AG04450 (cell line): ENCODE measurements at regions not wholly inside any gene's neighbourhood (a gene's known extent, or its start where the extent isn't known, plus 50 kb on each side); places are given as distances from the start of the nearest gene placed in this dataset.
A peak's percentile ranks its signal among the peaks of the same experiment; 100 is the strongest.

Experiments used
- CTCF ChIA-PET: fragments of 300-600, 350-600 bp; formaldehyde crosslinking; extraction: SDS; loops from one replicate; lab custom pipeline; 2022; ENCODE audit warnings: antibody characterized with exemption, inconsistent platforms; lab: Charles Lee
- POLR2A ChIA-PET: fragments of 350-600 bp; formaldehyde crosslinking; extraction: SDS; loops from one replicate; lab custom pipeline; 2021; ENCODE audit warnings: antibody characterized with exemption, inconsistent platforms; lab: Yijun Ruan, JAX
- DNase-seq: peaks from one replicate; pipeline ENCODE4 v3.0.0-alpha.2; 2011; ENCODE audit warnings: low read depth, low spot score
- H3K27ac ChIP-seq: one replicate; pipeline ENCODE4 v1.5.1; 2012; ENCODE audit warnings: low read depth, low read length, control low read depth
- H3K27me3 ChIP-seq: one replicate; pipeline ENCODE4 v1.6.0; 2012; ENCODE audit warnings: low read length; ENCODE audit not compliant: control insufficient read depth, insufficient read depth
- H3K4me3 ChIP-seq: 2 replicates; pipeline ENCODE4 v1.5.1; 2011; ENCODE audit warnings: mild to moderate bottlenecking, low read depth, low read length, control low read depth
- H3K9me3 ChIP-seq: 2 replicates; pipeline ENCODE4 v1.5.1; 2012; ENCODE audit warnings: low read length; ENCODE audit not compliant: control insufficient read depth, insufficient read depth
- CTCF ChIP-seq: IDR thresholded peaks from 2 replicates; pipeline ENCODE4 v1.5.1; 2011; ENCODE audit warnings: low read depth, low read length, control low read depth, inconsistent platforms

DNA sequence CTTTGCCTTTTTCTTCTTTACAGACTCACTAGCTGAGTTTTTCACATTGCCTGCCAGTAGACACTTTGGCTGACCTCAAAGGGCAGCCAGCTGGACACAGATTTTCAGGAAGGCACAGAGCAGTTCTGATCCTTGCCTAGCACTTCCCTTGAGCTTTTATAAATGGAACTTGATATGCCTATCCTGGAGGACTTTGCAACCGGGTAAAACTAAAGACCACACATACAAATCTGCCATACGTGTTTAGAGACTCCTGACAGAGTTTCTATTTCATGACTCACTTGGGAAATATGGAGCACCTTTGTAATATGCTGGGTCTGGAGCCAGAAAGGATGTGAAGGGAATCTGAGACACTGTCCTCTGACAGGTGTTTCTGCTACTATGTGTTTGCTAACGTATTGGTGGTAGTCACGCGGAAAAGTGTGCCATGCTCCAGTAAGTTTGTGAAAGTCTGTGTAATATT, 56.7 kb upstream of the RASSF6 start:
- DNase-seq, result peak; percentile 85
- ChIA-PET POLR2A (interaction anchor here (1.5 kb wide), 4 partner anchors 10 to 183 kb away, joined by 5 to 8 read pairs (median 6); no protein-coding TSS in a partner anchor), CTCF (interaction anchor here (1.8 to 3.5 kb wide), 2 partner anchors 15 to 457 kb away, joined by 13 to 32 read pairs; no protein-coding TSS in a partner anchor)
- Histone ChIP-seq H3K27ac (peak overlapping the region; percentile 33), H3K4me3 (no peak overlapping the region), H3K9me3 (no peaks in the 10 kb centered on the region), H3K27me3 (no peaks in the 10 kb centered on the region)
- no peak for TF ChIP-seq CTCF

DNA sequence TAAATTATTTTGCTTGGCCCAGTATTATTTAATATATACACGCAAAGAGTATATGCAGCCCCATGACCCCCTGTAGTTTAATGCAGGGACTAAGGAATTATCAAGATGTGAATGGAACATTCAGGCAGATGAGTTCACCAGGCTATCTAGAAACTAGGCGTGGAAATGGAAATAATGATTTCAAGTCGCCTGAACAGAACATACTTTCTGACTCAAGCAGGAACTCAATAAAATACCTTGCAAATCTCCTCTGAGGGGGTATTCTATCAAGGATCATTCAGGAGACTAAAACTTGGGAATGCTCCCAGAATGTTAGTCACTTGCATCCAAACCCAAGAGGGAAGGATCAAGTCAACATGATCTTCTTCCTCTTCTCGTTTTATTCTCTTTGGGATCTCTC, 59.6 kb upstream of the RASSF6 start:
- Histone ChIP-seq H3K4me3 (no peak overlapping the region), H3K9me3 (no peaks in the 10 kb centered on the region), H3K27me3 (no peaks in the 10 kb centered on the region), H3K27ac (no peak overlapping the region)
- ChIA-PET POLR2A (no interaction called here), CTCF (interaction anchor here (0.6 to 1.4 kb wide), 4 partner anchors 26 to 358 kb away, joined by 3 to 4 read pairs (median 4); no protein-coding TSS in a partner anchor)
- TF ChIP-seq CTCF, result no peak
- DNase-seq, result no peak

- TF ChIP-seq CTCF, result no peak
- CTCF ChIA-PET, result no interaction called here
- no peaks in the 10 kb centered on the region for H3K9me3 ChIP-seq
- H3K27ac ChIP-seq, result no peak overlapping the region
- no peak for DNase-seq
- no peaks in the 10 kb centered on the region for H3K27me3 ChIP-seq
- POLR2A ChIA-PET, result no interaction called here
- H3K4me3 ChIP-seq, result no peak overlapping the region
Measured at GRCh38 chr4:73681776-73682175, 58.6 kb upstream of the CXCL8 start.

DNA sequence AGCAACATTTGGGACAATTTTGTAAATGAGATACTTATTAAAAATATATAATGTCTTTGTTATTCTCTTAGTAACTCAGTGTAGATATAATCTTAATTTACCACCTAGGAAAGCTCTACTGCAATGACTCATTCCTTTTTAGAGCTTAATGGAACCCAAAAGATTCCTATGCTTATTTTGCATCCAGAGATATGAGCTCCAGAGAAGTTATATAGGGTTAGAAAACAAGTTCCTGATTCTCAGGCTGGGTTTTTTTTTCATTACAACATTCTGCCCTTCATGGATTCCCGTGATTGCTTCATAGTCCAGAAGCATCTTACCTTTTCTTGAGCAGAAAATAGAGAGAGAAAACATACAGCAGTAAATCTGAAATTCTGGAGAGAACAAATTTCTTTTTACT, 57.9 kb upstream of the CXCL8 start:
- H3K9me3 ChIP-seq, result no peaks in the 10 kb centered on the region
- POLR2A ChIA-PET, result interaction anchor here (1.2 kb wide), 1 partner anchor 22 kb away, joined by 3 read pairs; no protein-coding TSS in a partner anchor
- no peak overlapping the region for H3K27ac ChIP-seq
- no peak for DNase-seq
- H3K4me3 ChIP-seq, result no peak overlapping the region
- H3K27me3 ChIP-seq, result no peaks in the 10 kb centered on the region
- no peak for TF ChIP-seq CTCF
- CTCF ChIA-PET, result no interaction called here

- POLR2A ChIA-PET, result interaction anchor here (1.2 kb wide), 1 partner anchor 22 kb away, joined by 3 read pairs; no protein-coding TSS in a partner anchor
- no peak for TF ChIP-seq CTCF
- DNase-seq, result no peak
- H3K27ac ChIP-seq, result no peak overlapping the region
- no peaks in the 10 kb centered on the region for H3K9me3 ChIP-seq
- no peaks in the 10 kb centered on the region for H3K27me3 ChIP-seq
- no peak overlapping the region for H3K4me3 ChIP-seq
- CTCF ChIA-PET, result interaction anchor here (1.2 kb wide), 1 partner anchor 21 kb away, joined by 4 read pairs; no protein-coding TSS in a partner anchor
Measured at GRCh38 chr4:73683033-73683432, 57.3 kb upstream of the CXCL8 start.
